ENCODE measurements at regions not wholly inside any gene's neighbourhood (a gene's known extent, or its start where the extent isn't known, plus 50 kb on each side); places are given as distances from the start of the nearest gene placed in this dataset.

DNA sequence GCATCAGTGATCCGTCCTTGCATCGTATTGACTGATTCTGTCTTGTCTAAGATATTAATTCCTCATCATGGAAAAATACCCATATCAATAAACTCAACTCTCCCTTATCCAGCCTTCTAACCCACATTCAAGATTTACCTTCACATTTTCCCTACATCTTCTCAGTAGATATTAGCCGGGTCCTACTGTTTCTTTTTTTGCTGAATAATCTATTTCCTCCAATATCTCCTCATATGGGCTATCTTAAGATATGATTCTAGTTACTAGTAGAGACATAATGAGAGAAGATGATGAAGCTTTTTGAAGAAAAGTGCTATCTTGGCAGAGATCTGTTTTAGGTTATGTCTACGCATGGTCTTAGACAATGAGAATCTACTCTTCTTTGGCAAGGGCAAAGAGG, 785.8 kb downstream of the BRINP1 start:
- DNase-seq (ENCODE audit: low spot score): no peak

DNA sequence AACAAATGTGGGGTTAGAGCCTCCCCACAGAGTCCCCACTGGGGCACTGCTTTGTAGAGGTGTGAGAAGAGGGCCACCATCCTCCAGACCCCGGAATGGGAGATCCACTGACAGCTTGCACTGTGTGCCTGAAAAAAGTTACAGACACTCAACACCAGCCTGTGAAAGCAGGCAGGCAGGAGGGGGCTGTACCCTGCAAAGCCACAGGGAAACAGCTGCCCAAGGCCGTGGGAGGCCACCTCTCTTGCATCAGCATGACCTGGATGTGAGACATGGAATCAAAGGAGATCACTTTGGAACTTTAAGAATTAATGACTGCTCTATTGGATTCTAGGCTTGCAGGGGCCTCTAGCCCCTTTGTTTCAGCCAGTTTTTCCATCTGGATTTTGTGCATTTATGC, 782.3 kb downstream of the BRINP1 start:
- DNase-seq (ENCODE audit: low spot score): no peak

DNA sequence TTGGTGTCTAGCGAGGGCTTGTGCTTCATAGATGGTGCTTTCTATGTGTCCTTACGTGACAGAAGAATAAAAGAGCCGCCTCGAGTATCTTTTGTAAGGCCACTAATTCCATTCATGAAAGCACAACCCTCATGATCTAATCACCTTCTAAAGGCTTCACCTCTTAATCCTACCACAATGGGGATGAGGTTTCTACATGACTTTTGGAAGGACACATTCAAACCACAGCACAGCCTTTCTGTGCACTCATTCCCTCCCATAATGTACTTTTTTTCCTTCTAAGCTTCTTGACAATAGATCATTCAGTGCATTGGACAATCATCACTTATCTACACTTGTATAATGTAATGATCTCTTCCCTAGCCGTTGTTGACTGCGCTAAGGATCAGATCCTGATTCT, 774.8 kb downstream of the BRINP1 start:
- DNase-seq (ENCODE audit: low spot score): no peak

DNA sequence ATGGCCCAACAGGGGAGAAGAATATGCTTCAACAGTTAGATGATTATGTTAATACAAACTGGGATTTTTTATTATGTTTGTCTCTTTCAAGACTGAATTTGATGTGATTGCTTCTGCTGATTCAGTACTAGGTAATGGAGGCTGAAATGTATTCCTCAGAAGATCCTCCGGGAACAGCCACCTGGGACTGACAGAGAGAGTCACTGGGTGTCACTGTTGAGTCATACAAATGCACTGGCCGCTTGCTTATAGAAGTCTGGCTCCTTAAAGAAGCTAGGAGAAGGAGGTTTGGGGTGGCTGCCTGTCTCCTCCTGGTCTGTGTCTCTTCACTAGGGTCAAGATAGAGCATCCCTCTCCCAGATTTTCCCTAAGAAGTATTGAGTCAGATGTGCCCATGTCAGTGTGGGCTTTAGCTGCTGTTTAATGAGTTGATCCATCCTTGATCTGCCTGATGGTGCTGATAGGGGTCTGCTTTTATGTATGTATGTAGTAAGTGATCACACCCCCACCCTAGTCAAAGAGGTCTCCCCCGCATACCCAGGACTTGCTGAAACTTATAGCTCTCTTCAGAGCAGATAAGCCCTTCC, 773.4 kb downstream of the BRINP1 start:
- DNase-seq (ENCODE audit: low spot score): no peak

DNA sequence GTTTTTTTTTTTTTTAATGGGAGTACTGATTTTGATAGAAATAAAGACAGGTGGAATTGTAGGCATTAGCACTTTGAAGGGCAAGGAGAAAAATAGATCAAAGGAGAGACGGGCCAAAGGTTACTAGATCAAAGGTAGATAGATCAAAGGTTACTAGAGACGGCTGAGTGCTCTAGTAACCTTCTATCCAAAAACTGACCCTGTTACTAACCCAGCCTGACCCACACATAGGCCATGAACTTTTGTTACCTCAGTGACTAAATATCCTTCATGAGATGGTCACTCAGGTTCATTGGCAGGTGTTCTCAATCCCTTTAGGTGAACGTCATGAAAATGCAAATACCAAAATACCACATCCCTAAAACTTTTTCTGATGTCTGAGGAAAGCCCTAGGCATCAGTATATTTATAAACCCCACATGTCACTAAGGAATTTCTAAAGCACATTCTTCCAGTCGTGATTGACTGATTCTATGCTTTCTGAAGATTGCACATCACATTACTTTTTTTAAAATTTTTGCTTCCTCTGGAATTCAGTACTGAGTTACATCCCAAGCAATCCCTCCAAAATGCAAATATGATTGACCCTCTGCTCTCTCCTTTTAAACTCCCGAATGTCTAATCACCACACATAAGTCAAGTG, 772.7 kb downstream of the BRINP1 start:
- no peak for DNase-seq (ENCODE audit: low spot score)

DNA sequence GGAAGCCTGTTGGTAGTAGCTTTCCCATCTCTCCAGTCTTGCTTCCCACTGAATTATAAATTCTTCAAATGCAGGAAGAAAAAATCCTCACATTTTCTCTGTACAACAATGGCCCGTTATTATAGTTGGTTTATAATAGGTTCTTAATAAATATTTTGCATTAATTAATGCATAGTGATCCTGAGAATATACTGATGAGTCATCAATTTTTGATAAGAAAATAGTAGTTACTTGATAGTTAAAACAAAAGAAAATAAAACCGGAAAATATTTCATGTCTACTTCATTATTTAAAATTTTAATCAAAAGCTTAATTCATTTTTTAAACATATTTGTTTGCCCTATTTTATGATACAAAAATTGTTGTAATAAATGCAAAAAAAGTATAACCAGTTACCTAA, 762.6 kb downstream of the BRINP1 start:
- DNase-seq (ENCODE audit: low spot score): no peak

DNA sequence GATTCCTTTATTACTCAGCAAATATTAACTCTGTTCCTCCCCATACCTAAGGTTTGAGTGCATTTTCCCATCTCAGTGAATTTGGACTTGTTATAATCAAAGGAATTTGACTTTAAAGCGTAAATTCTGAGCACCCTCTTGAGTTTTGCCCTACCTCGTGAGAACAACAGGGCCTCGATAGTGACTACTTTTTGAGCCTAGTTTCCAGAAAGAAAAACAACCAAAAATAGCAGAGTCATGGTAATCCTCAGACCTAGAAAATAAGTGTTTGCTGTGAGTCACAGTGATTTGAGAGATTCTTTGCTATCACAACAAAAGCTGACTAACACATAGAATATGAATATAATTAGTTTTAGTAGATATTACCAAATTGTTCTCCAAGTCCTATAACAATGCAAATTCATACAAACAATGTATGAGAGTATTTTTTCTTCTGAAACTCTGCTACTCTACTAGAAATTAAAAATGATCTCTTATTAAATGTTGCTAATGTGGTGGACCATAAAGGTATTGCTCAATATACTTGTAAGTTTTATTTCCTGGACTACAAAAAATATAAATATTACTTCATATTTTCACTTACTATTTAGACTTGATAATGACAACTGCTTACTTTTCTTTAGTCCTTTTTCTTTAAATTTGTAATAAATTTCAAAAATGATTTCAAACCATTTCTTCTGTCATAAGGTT, 759.7 kb downstream of the BRINP1 start:
- no peak for DNase-seq (ENCODE audit: low spot score)

DNA sequence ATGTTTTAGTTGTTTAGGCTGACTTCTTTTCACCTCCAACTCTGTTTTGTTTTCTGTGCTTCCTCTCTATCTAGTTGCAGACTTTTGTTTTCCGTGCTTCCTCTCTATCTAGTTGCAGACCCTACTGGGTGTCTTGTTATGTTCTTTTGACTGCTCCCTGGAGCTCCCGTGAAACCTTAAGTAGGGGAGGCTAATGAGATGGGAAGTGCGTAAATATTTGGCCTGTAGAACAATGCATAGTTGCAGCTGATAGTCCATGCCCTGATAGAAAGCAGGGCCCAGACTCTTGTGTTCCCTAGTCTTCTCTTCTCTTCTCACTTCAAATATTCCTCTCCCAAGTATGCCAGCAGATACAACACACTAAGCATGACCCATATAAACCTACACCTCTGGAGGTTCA, 757.0 kb downstream of the BRINP1 start:
- no peak for DNase-seq (ENCODE audit: low spot score)

DNA sequence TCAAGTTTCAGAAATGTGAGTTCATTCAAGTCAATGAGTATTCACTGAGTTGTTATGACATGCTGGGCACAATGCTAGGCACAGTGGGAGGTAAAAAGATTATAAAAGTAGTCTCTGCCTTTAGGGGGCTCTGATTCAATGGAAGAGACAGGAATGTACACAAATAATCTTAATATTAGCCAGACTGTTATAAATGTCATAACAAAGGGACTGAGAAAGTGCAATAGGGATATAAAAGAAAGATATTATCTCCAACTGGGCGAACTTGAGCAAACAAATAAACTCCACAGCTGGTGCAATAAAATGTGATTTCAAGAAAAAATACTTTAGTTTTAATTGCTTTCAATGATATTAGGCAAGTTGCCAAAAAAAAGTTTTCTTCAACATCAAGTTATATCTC, 755.2 kb downstream of the BRINP1 start:
- DNase-seq (ENCODE audit: low spot score): no peak

DNA sequence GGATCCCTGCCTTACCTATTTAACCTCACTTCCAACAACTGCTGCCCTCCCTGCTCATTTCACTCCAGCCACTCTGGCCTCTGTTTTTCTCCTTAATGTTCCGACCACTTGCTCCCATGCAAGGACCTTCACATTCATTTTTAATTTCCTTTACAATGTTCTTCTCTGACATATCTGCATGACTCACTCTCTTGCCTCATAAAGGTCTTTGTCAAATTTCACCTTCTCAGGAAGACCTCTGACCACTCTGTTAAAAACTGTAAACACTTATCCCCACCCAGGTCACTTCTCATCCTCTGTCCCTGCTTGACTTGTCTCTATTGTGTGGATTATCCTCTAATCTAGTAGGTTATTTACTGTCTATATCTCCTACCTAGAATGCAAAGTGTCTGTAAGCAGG, 751.2 kb downstream of the BRINP1 start:
- no peak for DNase-seq (ENCODE audit: low spot score)

DNA sequence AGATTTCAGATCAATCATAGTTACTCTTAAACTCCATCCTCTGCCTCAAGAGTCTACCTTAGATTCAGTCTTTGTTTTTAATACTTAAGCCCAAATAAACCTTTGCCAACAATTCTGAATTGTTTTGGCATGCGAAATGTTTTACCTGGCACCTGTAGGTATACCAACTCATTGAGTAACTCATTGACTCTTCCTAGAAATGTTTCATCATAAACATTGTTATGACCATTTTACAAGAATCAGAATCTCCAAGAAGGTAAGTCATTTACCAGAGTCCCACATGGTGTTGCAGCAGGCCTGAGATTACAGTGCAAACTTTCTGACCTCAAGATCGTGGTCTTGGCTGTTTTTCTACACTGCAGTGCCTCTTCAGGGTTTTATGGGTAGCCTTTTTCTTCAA, 750.4 kb downstream of the BRINP1 start:
- no peak for DNase-seq (ENCODE audit: low spot score)

DNA sequence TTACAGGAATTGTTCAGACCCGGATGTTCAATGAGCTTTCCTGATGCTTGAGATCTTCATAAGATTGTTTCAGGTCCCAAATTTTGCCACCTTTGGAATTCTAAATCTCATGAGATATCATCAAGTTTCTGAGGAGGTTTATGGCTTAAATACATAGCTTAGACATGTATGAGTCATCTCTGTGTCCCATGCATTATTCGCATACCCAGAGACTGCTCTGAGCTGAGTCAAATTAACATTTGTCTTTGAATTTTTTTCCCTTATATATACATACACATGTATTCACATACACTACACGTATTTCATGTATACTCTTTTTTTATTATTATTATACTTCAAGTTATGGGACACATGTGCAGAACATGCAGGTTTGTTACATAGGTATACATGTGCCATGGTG, 744.6 kb downstream of the BRINP1 start:
- no peak for DNase-seq (ENCODE audit: low spot score)

DNA sequence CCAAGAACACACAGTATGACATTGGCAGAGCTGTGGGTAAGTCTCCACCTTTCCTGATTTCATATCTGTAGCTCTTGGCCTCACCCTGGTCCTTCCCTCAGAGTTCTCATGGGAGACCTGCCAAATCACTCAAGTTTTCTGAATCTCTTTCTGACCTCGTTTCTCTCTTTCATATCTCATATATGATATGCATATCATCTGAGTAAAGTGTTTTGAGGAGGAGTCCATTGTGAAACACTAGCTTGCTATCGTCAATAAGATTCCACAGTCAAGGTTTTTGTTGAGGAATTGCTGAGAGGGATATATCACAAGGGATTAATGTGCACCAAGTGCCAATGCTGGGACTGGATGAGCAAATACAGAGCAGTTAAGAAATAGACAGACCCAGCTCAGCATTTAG, 739.2 kb downstream of the BRINP1 start:
- no peak for DNase-seq (ENCODE audit: low spot score)

DNA sequence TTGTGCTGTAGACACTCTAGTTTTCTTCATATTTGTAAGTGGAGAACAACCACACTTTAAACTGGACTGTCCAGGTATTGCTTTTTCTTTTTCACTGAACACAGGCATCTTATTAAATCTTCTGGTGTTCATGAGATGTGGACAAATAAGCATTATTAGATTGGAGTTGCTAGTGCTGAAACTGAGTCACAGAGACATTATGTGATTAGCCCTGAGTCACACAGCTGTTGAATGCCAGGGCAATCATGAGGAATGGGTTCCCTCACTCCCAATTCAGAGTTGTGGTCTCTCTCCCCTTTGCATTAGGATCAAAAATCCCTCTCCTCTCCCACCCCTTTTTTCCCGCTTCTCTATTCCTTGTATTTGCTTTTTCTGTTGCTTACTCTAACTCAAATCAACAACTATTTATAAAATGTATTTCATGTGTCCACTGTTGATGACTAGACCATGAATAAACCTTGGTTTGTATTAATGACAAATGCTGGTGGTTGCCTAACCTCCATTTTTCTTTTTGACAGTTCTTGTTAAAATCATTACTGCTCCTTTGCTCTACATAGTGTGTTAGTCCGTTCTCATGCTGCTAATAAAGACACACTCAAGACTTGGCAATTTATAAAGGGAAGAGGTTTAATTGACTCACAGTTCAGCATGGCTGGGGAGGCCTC, 738.2 kb downstream of the BRINP1 start:
- no peak for DNase-seq (ENCODE audit: low spot score)

DNA sequence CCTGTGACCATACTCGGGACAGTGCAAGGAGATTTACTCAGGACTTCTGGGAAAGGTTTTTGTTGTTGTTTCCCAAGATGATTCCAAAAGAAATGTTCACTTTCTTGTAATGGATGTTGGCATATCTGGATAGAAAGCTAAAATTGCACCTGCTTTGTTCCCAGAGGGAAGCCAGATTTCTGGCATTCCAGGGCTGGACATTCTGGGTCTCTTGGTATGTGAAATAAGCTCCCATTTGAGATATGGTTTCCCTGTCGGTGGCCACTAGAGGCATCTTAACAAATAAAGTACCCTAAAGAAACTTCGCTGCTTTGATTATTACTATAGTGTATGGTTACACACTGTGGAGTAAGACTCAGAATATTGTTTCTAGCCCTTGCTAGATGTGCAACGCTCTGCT, 737.3 kb downstream of the BRINP1 start:
- DNase-seq (ENCODE audit: low spot score): no peak

DNA sequence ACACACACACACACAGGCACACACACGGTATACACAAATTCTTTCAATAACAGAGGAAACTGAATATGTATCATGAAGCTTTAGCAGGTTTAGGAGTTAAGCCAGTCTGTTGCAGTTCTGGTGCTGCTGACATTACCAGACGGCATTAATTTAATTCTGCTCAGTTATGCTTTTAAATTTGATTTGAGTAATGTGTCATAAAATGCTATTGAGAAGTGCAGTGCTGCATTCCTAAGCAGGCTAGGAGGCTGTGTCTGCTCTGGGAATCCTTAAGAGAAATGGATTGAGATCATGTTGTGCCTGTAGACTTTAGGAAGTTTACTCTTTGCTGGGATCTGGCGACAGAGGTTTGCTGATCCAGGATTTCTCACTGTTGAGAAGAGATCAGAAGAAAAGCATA, 733.8 kb downstream of the BRINP1 start:
- no peak for DNase-seq (ENCODE audit: low spot score)

DNA sequence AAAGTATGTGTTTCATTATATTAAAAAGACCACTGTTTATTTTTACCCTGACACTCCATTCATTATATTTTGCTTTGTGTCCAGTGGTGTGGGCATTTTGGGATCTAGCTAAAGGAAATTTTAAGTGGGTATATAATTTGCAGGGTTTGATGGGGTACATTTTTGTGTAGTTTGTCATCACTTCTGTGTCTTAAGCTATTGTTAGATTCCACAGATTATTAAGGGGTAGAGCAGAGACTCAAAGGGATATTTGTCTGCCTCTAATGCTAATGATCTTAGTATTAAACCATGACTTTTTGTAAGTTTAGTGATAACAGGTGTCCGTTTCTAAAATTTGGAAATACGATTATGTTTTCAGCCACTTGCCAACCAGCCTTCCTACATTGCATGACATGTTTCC, 731.6 kb downstream of the BRINP1 start:
- no peak for DNase-seq (ENCODE audit: low spot score)

DNA sequence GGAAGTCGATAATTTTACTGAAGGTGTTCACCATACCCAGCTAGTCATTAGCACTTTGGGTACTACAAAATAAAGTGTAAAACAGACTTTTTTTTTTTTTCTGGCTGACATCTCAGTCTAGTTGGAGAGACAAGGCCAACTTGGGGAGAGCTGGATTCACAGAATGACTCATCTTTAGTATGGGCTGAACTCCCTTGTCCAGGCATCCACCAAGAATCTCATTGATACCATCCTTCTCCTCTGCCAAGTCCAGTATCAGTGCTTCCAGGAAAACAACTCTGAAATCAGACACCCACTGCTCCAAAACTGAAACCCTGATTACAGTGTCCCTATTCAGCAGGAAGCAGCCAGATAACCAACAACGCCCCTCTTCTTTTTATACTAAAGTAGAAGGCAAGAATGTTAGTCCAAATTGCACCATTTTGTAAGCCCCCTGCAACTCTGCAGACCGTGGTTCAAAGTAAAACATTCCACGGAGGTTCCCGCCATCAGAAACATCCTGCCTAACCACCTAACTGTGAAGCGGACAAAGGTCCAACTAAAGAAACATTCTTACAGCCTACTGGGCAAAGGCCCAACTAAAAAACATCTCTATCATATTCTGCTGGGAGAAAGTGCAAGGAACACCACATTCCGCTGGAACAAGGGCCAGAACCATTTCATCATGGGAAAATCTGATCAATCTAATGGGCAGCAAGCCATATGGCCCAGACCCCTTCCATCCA, 728.2 kb downstream of the BRINP1 start:
- DNase-seq (ENCODE audit: low spot score): no peak

DNA sequence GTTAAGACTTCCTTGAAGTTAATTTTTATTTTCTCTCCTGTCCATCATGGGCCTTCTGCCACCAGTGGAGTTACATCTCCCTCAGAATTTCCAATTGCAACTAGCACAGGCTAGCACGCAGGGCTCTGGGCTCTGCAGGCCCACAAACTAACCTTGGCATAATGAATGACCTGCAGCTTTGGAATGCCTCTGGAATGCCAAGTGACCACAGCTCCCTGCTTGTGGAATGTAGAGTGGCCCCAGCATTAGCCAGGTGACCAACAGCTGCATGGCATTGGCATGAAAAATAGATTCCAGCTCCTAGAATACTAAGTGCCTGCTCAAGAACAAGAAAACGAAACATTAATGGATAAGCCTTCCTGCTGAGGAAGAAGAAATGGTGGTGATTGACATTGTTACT, 726.1 kb downstream of the BRINP1 start:
- DNase-seq (ENCODE audit: low spot score): no peak

DNA sequence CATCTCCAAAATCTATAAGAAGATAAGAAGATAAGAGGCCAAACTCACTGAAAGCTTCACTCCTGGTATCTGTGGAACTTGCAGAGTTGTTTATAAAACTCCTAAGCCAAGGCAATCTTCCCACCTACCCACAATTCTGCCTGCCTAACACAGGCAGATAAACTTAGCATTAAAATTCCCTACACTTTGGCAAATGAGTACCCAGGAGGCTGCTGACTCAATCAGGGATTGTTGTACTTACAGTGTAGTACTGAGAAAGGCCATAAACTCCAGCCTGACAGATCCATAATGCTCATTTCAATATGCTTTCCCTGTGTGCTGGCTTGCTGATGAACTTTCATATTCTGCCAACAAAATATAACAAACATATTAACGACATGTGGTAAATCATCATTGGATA, 725.2 kb downstream of the BRINP1 start:
- no peak for DNase-seq (ENCODE audit: low spot score)

DNA sequence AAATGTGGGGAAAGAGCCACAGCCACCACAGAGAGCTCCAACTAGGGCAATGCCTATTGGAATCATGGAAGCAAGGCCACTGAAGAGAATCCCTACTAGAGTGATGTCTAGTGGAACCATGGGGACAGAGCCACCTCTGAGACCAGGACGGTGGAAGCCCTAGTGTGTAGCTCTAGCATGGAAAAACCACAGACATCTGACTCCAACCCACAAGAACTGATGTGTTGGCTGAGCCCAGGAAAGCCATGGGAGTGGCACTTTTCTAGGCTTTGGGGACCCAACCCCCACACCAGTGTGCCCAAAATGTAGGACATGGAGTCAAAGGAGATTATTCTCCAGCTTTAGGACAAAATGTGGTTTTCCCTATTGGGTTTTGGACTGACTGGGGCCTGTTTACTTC, 721.9 kb downstream of the BRINP1 start:
- no peak for DNase-seq (ENCODE audit: low spot score)

DNA sequence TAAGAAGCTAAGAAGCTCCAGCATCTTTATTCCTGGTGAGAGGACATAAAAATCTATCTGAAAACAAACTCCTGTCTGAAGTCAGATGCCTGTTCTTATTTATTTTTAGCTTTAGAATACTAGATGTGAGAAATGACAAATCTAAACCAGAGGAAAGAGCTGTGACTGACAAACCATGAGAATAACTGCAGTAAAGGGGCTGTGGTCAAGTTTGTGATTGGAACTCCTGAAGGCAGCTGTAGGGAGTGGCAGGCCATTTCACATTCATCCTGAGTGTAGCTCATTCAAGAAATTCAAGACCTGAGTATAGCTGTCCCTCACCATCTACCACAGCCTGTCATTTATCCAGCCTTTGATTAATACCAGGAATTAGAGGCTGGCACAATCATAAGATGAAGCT, 718.8 kb downstream of the BRINP1 start:
- no peak for DNase-seq (ENCODE audit: low spot score)

DNA sequence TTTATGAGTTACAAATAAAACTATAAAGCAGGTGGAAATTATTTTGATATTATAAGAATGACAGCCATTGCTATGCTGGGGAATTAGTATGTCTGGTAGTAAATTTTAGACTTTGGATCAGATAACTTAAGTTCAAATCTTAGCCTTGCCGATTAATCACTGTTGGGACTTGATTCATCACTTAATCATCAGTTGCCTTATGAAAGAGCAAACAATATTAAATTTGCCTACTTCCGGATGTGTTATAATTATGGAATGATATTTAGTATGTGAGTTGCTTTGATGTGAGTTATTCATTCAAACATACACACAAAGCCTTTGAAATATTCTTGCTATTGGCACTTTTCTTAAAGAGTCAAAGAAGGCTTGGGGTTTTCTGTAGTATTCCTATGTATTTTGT, 717.7 kb downstream of the BRINP1 start:
- DNase-seq (ENCODE audit: low spot score): no peak
